Endodermal cell (in vitro differentiated cells): ENCODE measurements at regions not wholly inside any gene's neighbourhood (a gene's known extent, or its start where the extent isn't known, plus 50 kb on each side); places are given as distances from the start of the nearest gene placed in this dataset.

Experiments used
- DNase-seq: peaks from one replicate; pipeline ENCODE4 v3.0.0-alpha.2; 2017
- H3K27ac ChIP-seq: 2 replicates; pipeline ENCODE4 v1.5.1; 2013; ENCODE audit warnings: mild to moderate bottlenecking, low read depth, low read length, moderate library complexity
- H3K27me3 ChIP-seq: 2 replicates; pipeline ENCODE4 v1.6.1; 2013; ENCODE audit warnings: mild to moderate bottlenecking, low read length, moderate library complexity; ENCODE audit not compliant: insufficient read depth, control insufficient read depth, poor library complexity, severe bottlenecking
- H3K36me3 ChIP-seq: 2 replicates; pipeline ENCODE4 v1.7.0; 2013; ENCODE audit warnings: mild to moderate bottlenecking, low read length, moderate library complexity; ENCODE audit not compliant: control insufficient read depth, insufficient read depth
- H3K4me1 ChIP-seq: one replicate; pipeline ENCODE4 v1.7.0; 2013; ENCODE audit warnings: low read length; ENCODE audit not compliant: control insufficient read depth, insufficient read depth
- H3K4me3 ChIP-seq: 2 replicates; pipeline ENCODE4 v1.5.1; 2013; ENCODE audit warnings: mild to moderate bottlenecking, low read length, moderate library complexity
- H3K9ac ChIP-seq: 2 replicates; pipeline ENCODE4 v1.6.1; 2013; ENCODE audit warnings: mild to moderate bottlenecking, low read length, moderate library complexity; ENCODE audit not compliant: poor library complexity, severe bottlenecking; ENCODE audit errors: extremely low read depth
- H3K9me3 ChIP-seq: 2 replicates; pipeline ENCODE4 v1.6.1; 2013; ENCODE audit warnings: mild to moderate bottlenecking, low read length, moderate library complexity; ENCODE audit not compliant: control insufficient read depth
- H3K27ac Mint-ChIP-seq: 2 replicates; pipeline ENCODE4 v1.8.0; 2020; ENCODE audit warnings: mixed read lengths
- H3K27me3 Mint-ChIP-seq: 2 replicates; pipeline ENCODE4 v1.8.0; 2021; ENCODE audit warnings: mild to moderate bottlenecking, mixed read lengths; ENCODE audit not compliant: insufficient read depth
- H3K36me3 Mint-ChIP-seq: 2 replicates; pipeline ENCODE4 v1.8.0; 2020; ENCODE audit warnings: low read depth, mixed read lengths
- H3K4me1 Mint-ChIP-seq: 2 replicates; pipeline ENCODE4 v1.8.0; 2020; ENCODE audit warnings: mixed read lengths
- H3K4me3 Mint-ChIP-seq: 2 replicates; pipeline ENCODE4 v1.8.0; 2020; ENCODE audit warnings: mild to moderate bottlenecking, moderate library complexity, mixed read lengths
- H3K9me3 Mint-ChIP-seq: 2 replicates; pipeline ENCODE4 v1.8.0; 2020; ENCODE audit warnings: mild to moderate bottlenecking, mixed read lengths
- CTCF ChIP-seq: fragments of 200-600 bp; sonication (generic); conservative IDR thresholded peaks from 2 replicates; pipeline ENCODE4 v1.5.0; 2021; ENCODE audit warnings: antibody characterized with exemption, mild to moderate bottlenecking
- WGBS, 2 experiments: methylation state at CpG; one replicate each; pipeline versions ENCODE4 v1.1.5 to v1.1.7; 2013; ENCODE audit warnings: missing lambda C conversion rate in 2 of 2, mixed read lengths in 1 of 2; ENCODE audit not compliant: insufficient coverage in 1 of 2, insufficient read length in 1 of 2; 5-methylcytosine and 5-hydroxymethylcytosine counted together

GRCh38 chrX:21181232-21181853 is 192.9 kb upstream of the CNKSR2 start:
- Histone ChIP-seq H3K27ac (no peak overlapping the region), H3K9ac (no peak overlapping the region), H3K27me3 (no peaks in the 10 kb centered on the region), H3K4me3 (no peak overlapping the region), H3K9me3 (no peaks in the 10 kb centered on the region), H3K4me1 (no peaks in the 10 kb centered on the region), H3K36me3 (no peaks in the 10 kb centered on the region)
- Mint-ChIP-seq H3K27me3 (no peaks in the 10 kb centered on the region), H3K4me3 (no peak overlapping the region), H3K9me3 (no peaks in the 10 kb centered on the region), H3K27ac (no peak overlapping the region), H3K36me3 (no peaks in the 10 kb centered on the region), H3K4me1 (no peaks in the 10 kb centered on the region)
- 80 to 98% methylated on average over 1 to 2 of the region's 2 CpGs for WGBS, 2 experiments
- TF ChIP-seq CTCF, result no peak
- DNase-seq, result no peak

GRCh38 chrX:21193196-21193595 is 181.0 kb upstream of the CNKSR2 start:
- no peak overlapping the region for H3K27ac Mint-ChIP-seq
- peaks cover 2% of the 10 kb centered on the region for H3K4me1 Mint-ChIP-seq
- H3K4me3 ChIP-seq, result no peak overlapping the region
- no peaks in the 10 kb centered on the region for H3K27me3 ChIP-seq
- no peaks in the 10 kb centered on the region for H3K27me3 Mint-ChIP-seq
- no peak for TF ChIP-seq CTCF
- peaks cover 5% of the 10 kb centered on the region for H3K9me3 Mint-ChIP-seq
- no peaks in the 10 kb centered on the region for H3K4me1 ChIP-seq
- H3K36me3 Mint-ChIP-seq, result no peaks in the 10 kb centered on the region
- H3K4me3 Mint-ChIP-seq, result no peak overlapping the region
- no peaks in the 10 kb centered on the region for H3K36me3 ChIP-seq
- H3K27ac ChIP-seq, result no peak overlapping the region
- no peaks in the 10 kb centered on the region for H3K9me3 ChIP-seq
- DNase-seq, result no peak
- H3K9ac ChIP-seq, result no peak overlapping the region

- Mint-ChIP-seq H3K9me3 (peaks cover 5% of the 10 kb centered on the region), H3K4me1 (peaks cover 2% of the 10 kb centered on the region), H3K27ac (no peak overlapping the region), H3K27me3 (no peaks in the 10 kb centered on the region), H3K4me3 (no peak overlapping the region), H3K36me3 (no peaks in the 10 kb centered on the region)
- Histone ChIP-seq H3K4me1 (no peaks in the 10 kb centered on the region), H3K27me3 (no peaks in the 10 kb centered on the region), H3K27ac (no peak overlapping the region), H3K9me3 (no peaks in the 10 kb centered on the region), H3K4me3 (no peak overlapping the region), H3K36me3 (no peaks in the 10 kb centered on the region), H3K9ac (no peak overlapping the region)
- DNase-seq, result no peak
- no peak for TF ChIP-seq CTCF
- 86% methylated on average over 1 of the region's 1 CpG; no CpG with 5 or more reads in 1 of the 2 experiments for WGBS, 2 experiments
Observed at GRCh38 chrX:21194526-21194925, 179.7 kb upstream of the CNKSR2 start.
